Esophagus squamous epithelium (tissue), 4 donors: ENCODE measurements at regions not wholly inside any gene's neighbourhood (a gene's known extent, or its start where the extent isn't known, plus 50 kb on each side); places are given as distances from the start of the nearest gene placed in this dataset.

ENCODE experiments used
- POLR2A ChIP-seq, 4 donors: fragments of 450-650 bp; IDR thresholded peaks; one replicate each; pipeline ENCODE4 v1.6.1; 2017; ENCODE audit warnings: antibody characterized with exemption in 4 of 4, mild to moderate bottlenecking in 4 of 4, moderate library complexity in 3 of 4
- TF ChIP-seq, protein P1 (sequence below), 6 experiments: fragments of 450-650 bp in 4 of 6; fragments of 200-600 bp in 2 of 6; sonication (generic) in 2 of 6; IDR thresholded peaks; one replicate each; pipeline ENCODE4 v1.5.1; 2016 to 2019; ENCODE audit warnings: antibody characterized with exemption in 6 of 6, mild to moderate bottlenecking in 4 of 6, moderate library complexity in 4 of 6

DNA sequence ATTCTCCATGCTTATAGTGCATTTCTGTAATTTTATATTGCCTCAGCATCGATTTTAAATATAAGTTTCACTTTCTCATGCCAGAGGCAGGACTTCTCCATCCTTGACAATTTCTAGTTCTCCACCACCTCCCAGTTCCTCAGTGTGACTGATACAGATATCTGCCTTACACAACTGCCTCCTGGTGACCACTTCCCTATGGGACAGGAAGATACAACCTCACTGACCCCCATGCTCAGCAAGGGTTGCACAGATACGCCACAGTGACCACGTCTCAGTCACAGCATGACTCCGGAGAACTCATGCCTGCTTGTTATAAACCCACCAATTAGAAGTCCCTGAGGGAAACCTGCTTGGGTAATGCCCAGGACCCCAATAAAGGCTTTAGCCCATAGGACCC is 284.0 kb upstream of the MC4R start:
- TF ChIP-seq, protein P1, sequence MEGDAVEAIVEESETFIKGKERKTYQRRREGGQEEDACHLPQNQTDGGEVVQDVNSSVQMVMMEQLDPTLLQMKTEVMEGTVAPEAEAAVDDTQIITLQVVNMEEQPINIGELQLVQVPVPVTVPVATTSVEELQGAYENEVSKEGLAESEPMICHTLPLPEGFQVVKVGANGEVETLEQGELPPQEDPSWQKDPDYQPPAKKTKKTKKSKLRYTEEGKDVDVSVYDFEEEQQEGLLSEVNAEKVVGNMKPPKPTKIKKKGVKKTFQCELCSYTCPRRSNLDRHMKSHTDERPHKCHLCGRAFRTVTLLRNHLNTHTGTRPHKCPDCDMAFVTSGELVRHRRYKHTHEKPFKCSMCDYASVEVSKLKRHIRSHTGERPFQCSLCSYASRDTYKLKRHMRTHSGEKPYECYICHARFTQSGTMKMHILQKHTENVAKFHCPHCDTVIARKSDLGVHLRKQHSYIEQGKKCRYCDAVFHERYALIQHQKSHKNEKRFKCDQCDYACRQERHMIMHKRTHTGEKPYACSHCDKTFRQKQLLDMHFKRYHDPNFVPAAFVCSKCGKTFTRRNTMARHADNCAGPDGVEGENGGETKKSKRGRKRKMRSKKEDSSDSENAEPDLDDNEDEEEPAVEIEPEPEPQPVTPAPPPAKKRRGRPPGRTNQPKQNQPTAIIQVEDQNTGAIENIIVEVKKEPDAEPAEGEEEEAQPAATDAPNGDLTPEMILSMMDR (IDR thresholded peaks at IDR 0.05): no peak
- TF ChIP-seq POLR2A (IDR thresholded peaks at IDR 0.05): no peak
